Neural cell (in vitro differentiated cells): ENCODE measurements at regions not wholly inside any gene's neighbourhood (a gene's known extent, or its start where the extent isn't known, plus 50 kb on each side); places are given as distances from the start of the nearest gene placed in this dataset.
"Not testable (repeated sequence)": the region's sequence is repeated elsewhere in the genome, so short reads cannot be mapped to it uniquely, and the experiment has no call there.

Source experiments
- H2AFZ ChIP-seq: fragments of 200-600, 300-800 bp; sonication (generic), shearing (Covaris generic); 2 replicates; pipeline ENCODE4 v1.6.0; 2014; ENCODE audit warnings: low read depth, mild to moderate bottlenecking, antibody characterized with exemption, low read length, moderate library complexity
- H3F3A ChIP-seq: fragments of 200-600 bp; shearing (Covaris generic); 2 replicates; pipeline ENCODE4 v1.6.1; 2016; ENCODE audit warnings: mild to moderate bottlenecking, moderate library complexity, mixed read lengths, antibody characterized with exemption, low read length; ENCODE audit not compliant: insufficient read depth, poor library complexity, severe bottlenecking
- H3K27ac ChIP-seq: fragments of 200-600, 300-800 bp; sonication (generic), shearing (Covaris generic); 2 replicates; pipeline ENCODE4 v1.5.1; 2014; ENCODE audit warnings: mild to moderate bottlenecking, low read length, moderate library complexity
- H3K27me3 ChIP-seq: fragments of 300-800, 200-600 bp; sonication (generic), shearing (Covaris generic); 2 replicates; pipeline ENCODE4 v1.6.0; 2014; ENCODE audit warnings: mild to moderate bottlenecking, low read depth, low read length, moderate library complexity; ENCODE audit not compliant: insufficient read depth
- H3K36me3 ChIP-seq: fragments of 300-800, 200-600 bp; sonication (generic), shearing (Covaris generic); 2 replicates; pipeline ENCODE4 v1.5.1; 2014; ENCODE audit warnings: mild to moderate bottlenecking, antibody characterized with exemption, low read length, moderate library complexity; ENCODE audit not compliant: insufficient read depth
- H3K4me2 ChIP-seq: fragments of 300-800, 200-600 bp; sonication (generic), shearing (Covaris generic); 2 replicates; pipeline ENCODE4 v1.6.0; 2014; ENCODE audit warnings: mild to moderate bottlenecking, low read length
- H3K4me3 ChIP-seq: fragments of 300-800, 200-600 bp; sonication (generic), shearing (Covaris generic); 2 replicates; pipeline ENCODE4 v1.5.1; 2014; ENCODE audit warnings: mild to moderate bottlenecking, low read length, moderate library complexity
- H3K79me2 ChIP-seq: fragments of 200-600 bp; shearing (Covaris generic); replicated peaks from 2 replicates; pipeline ENCODE4 v1.6.0; 2014; ENCODE audit warnings: mild to moderate bottlenecking, low read length, moderate library complexity; ENCODE audit not compliant: insufficient read depth
- H3K9ac ChIP-seq: fragments of 300-800, 200-600 bp; sonication (generic), shearing (Covaris generic); 2 replicates; pipeline ENCODE4 v1.6.1; 2016; ENCODE audit warnings: mild to moderate bottlenecking, low read length, mixed read lengths
- H3K9me2 ChIP-seq: fragments of 200-600 bp; shearing (Covaris generic); 2 replicates; pipeline ENCODE4 v1.6.1; 2016; ENCODE audit warnings: mild to moderate bottlenecking, low read length, mixed read lengths; ENCODE audit not compliant: insufficient read depth
- H3K9me3 ChIP-seq: fragments of 200-600, 300-800 bp; sonication (generic), shearing (Covaris generic); 2 replicates; pipeline ENCODE4 v1.6.1; 2016; ENCODE audit warnings: mild to moderate bottlenecking, mixed run types, low read length, moderate library complexity, mixed read lengths
- H4K20me1 ChIP-seq: fragments of 200-600 bp; shearing (Covaris generic); 2 replicates; pipeline ENCODE4 v1.6.1; 2016; ENCODE audit warnings: mild to moderate bottlenecking, mixed run types; ENCODE audit not compliant: insufficient read depth
- EP300 ChIP-seq: fragments of 450-650 bp; conservative IDR thresholded peaks from 2 replicates; pipeline ENCODE4 v1.6.1; 2014; ENCODE audit warnings: antibody characterized with exemption, mild to moderate bottlenecking, moderate library complexity; ENCODE audit not compliant: poor library complexity, severe bottlenecking
- EZH2 ChIP-seq: fragments of 200-600, 300-800 bp; shearing (Covaris generic), sonication (generic); IDR thresholded peaks from 2 replicates; pipeline ENCODE4 v1.6.1; 2014; ENCODE audit warnings: antibody characterized with exemption, low read length, borderline replicate concordance, mild to moderate bottlenecking; ENCODE audit not compliant: insufficient read depth, poor library complexity, severe bottlenecking
- MXI1 ChIP-seq: fragments of 450-650 bp; conservative IDR thresholded peaks from 2 replicates; pipeline ENCODE4 v1.6.1; 2014; ENCODE audit warnings: antibody characterized with exemption, mild to moderate bottlenecking; ENCODE audit not compliant: poor library complexity, severe bottlenecking
- POLR2AphosphoS5 ChIP-seq: IDR thresholded peaks from 2 replicates; pipeline ENCODE4 v1.6.1; 2012
- RAD21 ChIP-seq: fragments of 450-650 bp; conservative IDR thresholded peaks from 2 replicates; pipeline ENCODE4 v1.6.1; 2014; ENCODE audit warnings: antibody characterized with exemption, mild to moderate bottlenecking, moderate library complexity
- REST ChIP-seq: IDR thresholded peaks from 2 replicates; pipeline ENCODE4 v1.6.1; 2012; ENCODE audit warnings: borderline replicate concordance
- SMC3 ChIP-seq: fragments of 450-650 bp; conservative IDR thresholded peaks from 2 replicates; pipeline ENCODE4 v1.6.1; 2014; ENCODE audit warnings: antibody characterized with exemption, mild to moderate bottlenecking, moderate library complexity; ENCODE audit not compliant: poor library complexity
- TAF1 ChIP-seq: IDR thresholded peaks from 2 replicates; pipeline ENCODE4 v1.6.1; 2012; ENCODE audit warnings: low read depth
- TF ChIP-seq, protein P1 (sequence below): fragments of 450-650 bp; IDR thresholded peaks from 2 replicates; pipeline ENCODE4 v1.5.1; 2014; ENCODE audit warnings: antibody characterized with exemption, mild to moderate bottlenecking, moderate library complexity; ENCODE audit not compliant: poor library complexity, severe bottlenecking

DNA sequence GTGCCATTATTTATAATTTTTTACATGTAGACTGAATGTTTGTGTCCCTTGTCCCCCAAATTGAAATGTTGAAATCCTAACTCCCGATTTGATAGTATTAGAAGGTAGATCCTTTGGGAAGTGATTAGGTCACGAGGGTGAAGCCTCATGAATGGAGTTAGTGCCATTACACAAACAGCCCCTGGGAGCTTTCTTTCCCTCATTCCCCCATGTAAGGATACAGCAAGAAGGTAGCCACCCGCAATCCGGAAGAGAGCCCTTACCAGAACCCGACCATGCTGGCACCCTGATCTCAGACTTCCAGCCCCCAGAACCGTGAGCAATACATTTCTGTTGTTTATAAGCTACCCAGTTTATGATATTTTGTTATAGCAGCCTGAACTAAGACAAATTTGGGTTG lies 143.2 kb downstream of the NPIPB5 start:
- Histone ChIP-seq H3K9ac (no peak overlapping the region), H3K27me3 (no peaks in the 10 kb centered on the region), H3K36me3 (no peaks in the 10 kb centered on the region), H3F3A (no peaks in the 10 kb centered on the region), H3K9me3 (no peaks in the 10 kb centered on the region), H3K4me2 (no peak overlapping the region), H3K4me3 (no peak overlapping the region), H3K9me2 (no peaks in the 10 kb centered on the region), H3K79me2 (no peaks in the 10 kb centered on the region), H3K27ac (no peak overlapping the region), H4K20me1 (no peaks in the 10 kb centered on the region), H2AFZ (no peak overlapping the region)
- no peak for TF ChIP-seq RAD21
- no peak for TF ChIP-seq REST
- TF ChIP-seq, protein P1, sequence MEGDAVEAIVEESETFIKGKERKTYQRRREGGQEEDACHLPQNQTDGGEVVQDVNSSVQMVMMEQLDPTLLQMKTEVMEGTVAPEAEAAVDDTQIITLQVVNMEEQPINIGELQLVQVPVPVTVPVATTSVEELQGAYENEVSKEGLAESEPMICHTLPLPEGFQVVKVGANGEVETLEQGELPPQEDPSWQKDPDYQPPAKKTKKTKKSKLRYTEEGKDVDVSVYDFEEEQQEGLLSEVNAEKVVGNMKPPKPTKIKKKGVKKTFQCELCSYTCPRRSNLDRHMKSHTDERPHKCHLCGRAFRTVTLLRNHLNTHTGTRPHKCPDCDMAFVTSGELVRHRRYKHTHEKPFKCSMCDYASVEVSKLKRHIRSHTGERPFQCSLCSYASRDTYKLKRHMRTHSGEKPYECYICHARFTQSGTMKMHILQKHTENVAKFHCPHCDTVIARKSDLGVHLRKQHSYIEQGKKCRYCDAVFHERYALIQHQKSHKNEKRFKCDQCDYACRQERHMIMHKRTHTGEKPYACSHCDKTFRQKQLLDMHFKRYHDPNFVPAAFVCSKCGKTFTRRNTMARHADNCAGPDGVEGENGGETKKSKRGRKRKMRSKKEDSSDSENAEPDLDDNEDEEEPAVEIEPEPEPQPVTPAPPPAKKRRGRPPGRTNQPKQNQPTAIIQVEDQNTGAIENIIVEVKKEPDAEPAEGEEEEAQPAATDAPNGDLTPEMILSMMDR: no peak
- no peak for TF ChIP-seq EZH2
- TF ChIP-seq POLR2AphosphoS5: no peak
- TF ChIP-seq SMC3: no peak
- no peak for TF ChIP-seq MXI1
- no peak for TF ChIP-seq TAF1
- TF ChIP-seq EP300: no peak

GRCh38 chr16:22656573-22656972 lies 145.9 kb downstream of the NPIPB5 start:
- not testable (repeated sequence) for H3K27ac ChIP-seq, H3K36me3 ChIP-seq, H3F3A ChIP-seq, H3K9ac ChIP-seq, H3K9me3 ChIP-seq, H4K20me1 ChIP-seq, H3K4me3 ChIP-seq, H3K27me3 ChIP-seq, H3K79me2 ChIP-seq, H2AFZ ChIP-seq, H3K4me2 ChIP-seq, H3K9me2 ChIP-seq

DNA sequence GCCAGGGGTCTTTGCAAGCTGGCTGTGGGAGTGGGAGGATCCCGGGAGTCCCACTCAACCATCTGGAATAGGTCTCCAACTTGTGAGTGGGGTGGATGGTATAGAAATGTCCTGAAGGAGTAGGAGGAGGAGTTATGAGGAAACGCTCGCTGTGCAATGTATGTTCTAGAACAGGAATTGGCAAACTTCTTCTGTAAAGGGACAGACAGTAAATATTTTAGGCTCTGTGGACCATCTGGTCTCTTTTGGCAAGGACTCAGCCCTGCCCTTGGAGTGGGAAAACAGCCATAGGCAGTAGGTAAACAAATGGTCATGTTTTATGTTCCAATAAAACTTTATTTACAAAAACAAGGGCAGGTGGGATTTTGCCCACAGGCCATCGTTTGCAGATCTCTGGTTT lies 149.2 kb downstream of the NPIPB5 start:
- Histone ChIP-seq H3K9ac (no peak overlapping the region), H3K9me2 (no peaks in the 10 kb centered on the region), H3K79me2 (no peaks in the 10 kb centered on the region), H3K36me3 (no peaks in the 10 kb centered on the region), H3K4me3 (no peak overlapping the region), H4K20me1 (no peaks in the 10 kb centered on the region), H3F3A (no peaks in the 10 kb centered on the region), H2AFZ (no peak overlapping the region), H3K27me3 (no peaks in the 10 kb centered on the region), H3K4me2 (no peak overlapping the region), H3K27ac (no peak overlapping the region), H3K9me3 (no peaks in the 10 kb centered on the region)
- TF ChIP-seq EZH2: no peak
- no peak for TF ChIP-seq POLR2AphosphoS5
- TF ChIP-seq EP300: no peak
- no peak for TF ChIP-seq RAD21
